Left renal cortex interstitium (tissue), 4 donors: ENCODE measurements at regions not wholly inside any gene's neighbourhood (a gene's known extent, or its start where the extent isn't known, plus 50 kb on each side); places are given as distances from the start of the nearest gene placed in this dataset.

Experiments used
- DNase-seq, 4 donors: peaks; one replicate each; pipeline ENCODE4 v3.0.0-alpha.2; 2013; ENCODE audit warnings: low read depth in 4 of 4, low spot score in 2 of 4, missing footprints in 1 of 4

GRCh38 chr6:170163405-170164170, 127.3 kb downstream of the DLL1 start:
- DNase-seq = no peak

- DNase-seq = no peak
These were observed 128.0 kb downstream of the DLL1 start for GRCh38 chr6:170162775-170163404.

GRCh38 chr6:170162011-170162774, 128.7 kb downstream of the DLL1 start:
- DNase-seq = no peak

- DNase-seq = no peak
These were observed 130.0 kb downstream of the DLL1 start for GRCh38 chr6:170160628-170161611.

GRCh38 chr6:170160031-170160627, 130.7 kb downstream of the DLL1 start:
- no peak for DNase-seq

GRCh38 chr6:170159022-170159965, 131.6 kb downstream of the DLL1 start:
- DNase-seq = no peak

GRCh38 chr6:170158296-170159021, 132.4 kb downstream of the DLL1 start:
- no peak for DNase-seq

GRCh38 chr6:170157567-170158218, 133.2 kb downstream of the DLL1 start:
- DNase-seq = no peak

GRCh38 chr6:170156448-170157375, 134.2 kb downstream of the DLL1 start:
- no peak for DNase-seq

GRCh38 chr6:170155464-170156196, 135.2 kb downstream of the DLL1 start:
- DNase-seq = no peak

- no peak for DNase-seq
These were observed 137.2 kb downstream of the DLL1 start for GRCh38 chr6:170153436-170154319.

- DNase-seq = no peak
These were observed 137.9 kb downstream of the DLL1 start for GRCh38 chr6:170152989-170153388.

- no peak for DNase-seq
These were observed 138.6 kb downstream of the DLL1 start for GRCh38 chr6:170152124-170152926.

- DNase-seq = no peak
These were observed 139.1 kb downstream of the DLL1 start for GRCh38 chr6:170151804-170152123.
